Epithelial cell of esophagus (primary cell): ENCODE measurements at regions not wholly inside any gene's neighbourhood (a gene's known extent, or its start where the extent isn't known, plus 50 kb on each side); places are given as distances from the start of the nearest gene placed in this dataset.
A peak's percentile ranks its signal among the peaks of the same experiment; 100 is the strongest.

ENCODE experiments used
- DNase-seq: peaks from one replicate; pipeline ENCODE4 v3.0.0; 2010; ENCODE audit warnings: low read depth
- H3K4me3 ChIP-seq: 2 replicates; pipeline ENCODE4 v1.5.1; 2011; ENCODE audit warnings: mild to moderate bottlenecking, low read length, control low read depth
- TF ChIP-seq, protein P1 (sequence below): IDR thresholded peaks from 2 replicates; pipeline ENCODE4 v1.5.1; 2011; ENCODE audit warnings: low read depth, mild to moderate bottlenecking, low read length, control low read depth, inconsistent platforms; ENCODE audit not compliant: insufficient read depth; ENCODE audit errors: missing control alignments

DNA sequence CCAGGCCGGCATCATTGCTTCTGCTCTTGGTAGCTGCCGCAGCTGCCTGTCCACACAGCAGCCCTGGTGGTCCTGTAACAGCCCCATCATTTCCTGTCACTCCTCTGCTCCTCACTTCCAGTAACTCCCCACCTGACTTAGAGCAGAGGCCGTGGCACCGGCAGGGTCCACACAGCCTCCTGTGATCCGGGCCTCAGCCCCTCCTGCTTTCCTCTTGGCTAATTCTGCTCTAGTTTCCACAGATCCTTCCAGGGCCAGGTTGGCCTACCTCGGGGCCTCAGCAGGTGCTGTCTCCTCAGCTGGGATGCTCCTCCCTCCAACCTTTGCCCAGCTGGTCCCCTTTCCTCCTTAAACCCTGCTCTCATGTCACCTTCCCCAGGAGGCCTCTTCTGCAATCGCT is 80.2 kb downstream of the FZD10 start:
- no peak for DNase-seq
- H3K4me3 ChIP-seq, result no peak overlapping the region
- TF ChIP-seq, protein P1, sequence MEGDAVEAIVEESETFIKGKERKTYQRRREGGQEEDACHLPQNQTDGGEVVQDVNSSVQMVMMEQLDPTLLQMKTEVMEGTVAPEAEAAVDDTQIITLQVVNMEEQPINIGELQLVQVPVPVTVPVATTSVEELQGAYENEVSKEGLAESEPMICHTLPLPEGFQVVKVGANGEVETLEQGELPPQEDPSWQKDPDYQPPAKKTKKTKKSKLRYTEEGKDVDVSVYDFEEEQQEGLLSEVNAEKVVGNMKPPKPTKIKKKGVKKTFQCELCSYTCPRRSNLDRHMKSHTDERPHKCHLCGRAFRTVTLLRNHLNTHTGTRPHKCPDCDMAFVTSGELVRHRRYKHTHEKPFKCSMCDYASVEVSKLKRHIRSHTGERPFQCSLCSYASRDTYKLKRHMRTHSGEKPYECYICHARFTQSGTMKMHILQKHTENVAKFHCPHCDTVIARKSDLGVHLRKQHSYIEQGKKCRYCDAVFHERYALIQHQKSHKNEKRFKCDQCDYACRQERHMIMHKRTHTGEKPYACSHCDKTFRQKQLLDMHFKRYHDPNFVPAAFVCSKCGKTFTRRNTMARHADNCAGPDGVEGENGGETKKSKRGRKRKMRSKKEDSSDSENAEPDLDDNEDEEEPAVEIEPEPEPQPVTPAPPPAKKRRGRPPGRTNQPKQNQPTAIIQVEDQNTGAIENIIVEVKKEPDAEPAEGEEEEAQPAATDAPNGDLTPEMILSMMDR, result no peak

DNA sequence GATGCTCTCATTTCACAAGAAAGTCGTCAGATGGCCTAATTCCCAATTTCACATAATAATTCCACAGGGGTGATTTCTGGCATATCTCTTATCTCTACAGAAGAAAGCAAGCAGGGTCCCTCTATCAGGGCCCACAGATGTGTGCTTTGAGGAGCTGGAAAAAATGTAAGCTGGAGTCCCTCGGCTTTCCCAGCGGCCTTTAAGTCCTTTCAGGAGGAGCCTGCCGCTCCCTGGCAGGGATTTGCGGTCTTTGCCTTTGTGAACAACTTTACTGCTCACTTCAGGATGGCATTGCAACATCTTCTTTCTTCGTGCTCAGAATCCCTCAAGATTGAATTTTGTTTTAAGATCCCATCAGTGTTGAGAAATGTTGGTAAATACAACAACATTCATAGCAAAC is 83.0 kb downstream of the FZD10 start:
- H3K4me3 ChIP-seq, result no peak overlapping the region
- no peak for DNase-seq
- TF ChIP-seq, protein P1, result no peak

DNA sequence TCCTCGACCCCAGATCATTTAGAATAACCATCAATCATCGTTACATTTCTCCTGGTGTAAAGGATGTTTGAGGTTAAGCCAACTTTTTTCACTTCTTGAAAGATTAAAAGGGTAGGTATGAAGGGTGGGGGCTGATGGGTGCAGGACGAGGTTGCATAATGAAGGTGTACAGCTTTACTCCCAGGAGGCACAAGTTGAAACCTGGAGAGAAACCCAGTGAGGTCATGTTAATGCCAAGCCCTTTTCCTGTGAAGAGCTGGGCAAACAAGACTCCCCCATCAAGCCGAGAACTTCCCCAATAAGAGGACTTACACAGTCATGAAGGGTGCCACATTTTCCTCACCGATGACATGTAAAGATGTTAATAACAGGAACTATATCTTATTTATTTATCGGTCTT is 84.3 kb downstream of the FZD10 start:
- peak; percentile 2 for DNase-seq
- TF ChIP-seq, protein P1, result no peak
- H3K4me3 ChIP-seq, result no peak overlapping the region

DNA sequence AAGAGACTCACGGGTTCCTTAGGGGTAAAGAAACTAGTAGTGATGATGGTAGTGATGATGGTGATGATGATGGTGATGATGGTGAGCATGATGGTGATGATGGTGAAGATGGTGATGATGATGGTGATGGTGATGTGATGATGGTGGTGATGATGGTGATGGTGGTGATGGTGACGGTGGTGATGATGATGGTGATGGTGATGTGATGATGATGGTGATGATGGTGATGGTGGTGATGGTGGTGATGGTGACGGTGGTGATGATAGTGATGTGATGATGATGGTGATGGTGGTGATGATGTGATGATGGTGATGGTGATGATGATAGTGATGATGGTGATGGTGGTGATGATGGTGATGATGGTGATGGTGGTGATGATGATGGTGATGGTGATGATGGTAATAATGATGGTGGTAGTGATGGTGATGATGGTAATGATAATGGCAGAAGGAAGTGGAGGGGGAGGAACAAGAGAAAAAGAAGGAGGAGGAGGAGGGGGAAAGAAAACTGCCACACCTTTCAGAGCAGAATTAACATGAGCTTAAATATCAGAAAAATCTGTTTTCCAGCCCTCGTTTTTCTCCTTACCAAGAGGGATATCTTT is 85.5 kb downstream of the FZD10 start:
- no peak overlapping the region for H3K4me3 ChIP-seq
- no peak for DNase-seq
- TF ChIP-seq, protein P1, result no peak

DNA sequence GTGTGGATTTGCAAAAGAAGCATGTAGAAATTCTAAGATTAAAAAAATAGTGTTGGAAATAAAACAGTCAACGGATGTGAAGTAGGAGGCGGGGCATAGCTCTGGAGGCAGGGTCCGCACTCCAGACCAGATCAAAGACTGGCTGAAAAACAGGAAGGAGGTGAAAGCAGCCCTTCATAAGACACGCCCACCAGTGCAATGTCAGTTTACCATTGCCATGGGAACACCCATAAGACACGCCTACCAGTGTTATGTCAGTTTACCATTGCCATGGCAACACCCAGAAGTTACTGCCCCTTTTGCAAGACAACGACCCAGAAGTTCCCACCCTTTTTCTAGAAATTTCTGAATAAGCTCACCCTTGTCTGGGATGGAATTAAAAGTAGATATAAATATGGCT is 87.1 kb downstream of the FZD10 start:
- H3K4me3 ChIP-seq, result no peak overlapping the region
- TF ChIP-seq, protein P1, result no peak
- no peak for DNase-seq

DNA sequence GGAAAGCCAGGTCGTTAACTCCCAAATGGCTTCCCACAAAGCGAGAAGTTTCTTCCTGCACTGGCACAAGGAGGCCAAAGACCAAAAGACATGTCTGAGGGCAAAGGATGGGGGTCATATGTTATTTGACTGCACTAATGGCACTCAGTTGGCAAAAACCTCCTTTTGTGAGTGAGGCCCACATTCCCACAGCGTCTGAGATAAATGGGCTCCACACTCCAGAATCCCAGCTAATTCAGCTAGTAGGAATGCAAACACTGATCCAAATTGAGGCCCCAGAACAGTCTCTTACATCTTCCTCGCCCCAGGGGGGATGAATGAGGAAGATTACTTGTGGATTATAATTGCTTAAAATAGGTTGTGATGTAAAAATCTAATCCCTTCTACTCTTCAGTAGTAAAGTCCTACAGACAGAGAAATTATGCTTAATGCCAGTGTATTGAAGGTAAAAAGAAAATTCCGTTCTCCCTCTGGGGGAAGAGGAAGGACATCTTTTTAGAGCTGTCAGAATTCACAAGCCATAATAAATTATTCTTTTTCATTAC is 86.4 kb upstream of the PIWIL1 start:
- TF ChIP-seq, protein P1, result no peak
- no peak for DNase-seq

DNA sequence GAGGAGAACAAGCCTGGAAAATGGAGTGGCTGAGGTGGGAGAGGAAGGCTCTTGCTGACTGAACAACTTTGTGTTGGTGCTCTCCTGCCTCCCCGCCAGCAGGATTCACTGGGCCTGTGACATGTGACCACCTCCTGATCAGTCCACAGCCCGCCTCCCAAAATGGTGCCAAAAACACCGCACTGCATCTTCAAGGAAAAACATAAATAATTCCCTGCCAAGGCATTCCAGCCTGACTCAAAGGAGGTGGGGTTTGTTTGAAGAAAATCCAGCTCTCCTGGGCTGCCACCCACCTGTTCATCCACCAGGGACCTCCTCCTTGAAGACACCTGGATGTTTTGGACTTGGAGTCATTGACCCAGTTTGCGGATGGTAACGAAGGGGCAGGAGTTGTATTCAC is 83.8 kb upstream of the PIWIL1 start:
- H3K4me3 ChIP-seq, result no peak overlapping the region
- TF ChIP-seq, protein P1, result no peak
- no peak for DNase-seq

More for the DNA sequence above, 86.4 kb upstream of the PIWIL1 start:
- H3K4me3 ChIP-seq, result no peak overlapping the region
